AG10803 (cell line): ENCODE measurements at regions not wholly inside any gene's neighbourhood (a gene's known extent, or its start where the extent isn't known, plus 50 kb on each side); places are given as distances from the start of the nearest gene placed in this dataset.

Source experiments
- DNase-seq: peaks from one replicate; pipeline ENCODE4 v3.0.0; 2010; ENCODE audit warnings: low read depth
- H3K4me3 ChIP-seq: 2 replicates; pipeline ENCODE4 v1.5.1; 2011; ENCODE audit warnings: mild to moderate bottlenecking, low read length, control low read depth
- TF ChIP-seq, protein P1 (sequence below): conservative IDR thresholded peaks from 2 replicates; pipeline ENCODE4 v1.5.1; 2011; ENCODE audit warnings: mild to moderate bottlenecking, low read length, control low read depth, inconsistent platforms

GRCh38 chr18:71168557-71169145 lies 879.8 kb downstream of the SOCS6 start:
- TF ChIP-seq, protein P1, sequence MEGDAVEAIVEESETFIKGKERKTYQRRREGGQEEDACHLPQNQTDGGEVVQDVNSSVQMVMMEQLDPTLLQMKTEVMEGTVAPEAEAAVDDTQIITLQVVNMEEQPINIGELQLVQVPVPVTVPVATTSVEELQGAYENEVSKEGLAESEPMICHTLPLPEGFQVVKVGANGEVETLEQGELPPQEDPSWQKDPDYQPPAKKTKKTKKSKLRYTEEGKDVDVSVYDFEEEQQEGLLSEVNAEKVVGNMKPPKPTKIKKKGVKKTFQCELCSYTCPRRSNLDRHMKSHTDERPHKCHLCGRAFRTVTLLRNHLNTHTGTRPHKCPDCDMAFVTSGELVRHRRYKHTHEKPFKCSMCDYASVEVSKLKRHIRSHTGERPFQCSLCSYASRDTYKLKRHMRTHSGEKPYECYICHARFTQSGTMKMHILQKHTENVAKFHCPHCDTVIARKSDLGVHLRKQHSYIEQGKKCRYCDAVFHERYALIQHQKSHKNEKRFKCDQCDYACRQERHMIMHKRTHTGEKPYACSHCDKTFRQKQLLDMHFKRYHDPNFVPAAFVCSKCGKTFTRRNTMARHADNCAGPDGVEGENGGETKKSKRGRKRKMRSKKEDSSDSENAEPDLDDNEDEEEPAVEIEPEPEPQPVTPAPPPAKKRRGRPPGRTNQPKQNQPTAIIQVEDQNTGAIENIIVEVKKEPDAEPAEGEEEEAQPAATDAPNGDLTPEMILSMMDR, result no peak
- no peak overlapping the region for H3K4me3 ChIP-seq
- DNase-seq, result no peak

DNA sequence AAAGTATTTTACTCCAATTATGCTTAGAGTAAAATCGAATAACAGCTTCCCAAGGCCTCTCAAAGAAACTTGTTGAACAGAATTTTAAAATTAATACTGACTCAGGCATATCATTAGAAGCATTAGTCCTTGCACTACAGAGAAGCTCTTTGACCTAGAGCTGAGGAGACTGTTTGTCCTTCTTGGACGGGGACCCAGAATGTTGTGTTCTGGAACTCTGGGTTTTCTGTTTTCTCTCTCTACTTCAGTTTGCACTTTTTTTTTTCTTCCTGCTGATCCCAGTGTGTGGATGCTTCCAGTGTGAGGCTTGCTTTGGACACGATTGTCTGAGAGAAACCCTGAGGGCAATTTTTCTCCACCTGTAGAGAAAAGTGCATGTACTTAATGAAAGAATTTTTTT lies 847.6 kb downstream of the SOCS6 start:
- no peak for DNase-seq
- TF ChIP-seq, protein P1, result no peak
- no peak overlapping the region for H3K4me3 ChIP-seq

- DNase-seq, result no peak
- no peak overlapping the region for H3K4me3 ChIP-seq
- TF ChIP-seq, protein P1, result no peak
Observed at GRCh38 chr18:71134122-71134521, 845.3 kb downstream of the SOCS6 start.

DNA sequence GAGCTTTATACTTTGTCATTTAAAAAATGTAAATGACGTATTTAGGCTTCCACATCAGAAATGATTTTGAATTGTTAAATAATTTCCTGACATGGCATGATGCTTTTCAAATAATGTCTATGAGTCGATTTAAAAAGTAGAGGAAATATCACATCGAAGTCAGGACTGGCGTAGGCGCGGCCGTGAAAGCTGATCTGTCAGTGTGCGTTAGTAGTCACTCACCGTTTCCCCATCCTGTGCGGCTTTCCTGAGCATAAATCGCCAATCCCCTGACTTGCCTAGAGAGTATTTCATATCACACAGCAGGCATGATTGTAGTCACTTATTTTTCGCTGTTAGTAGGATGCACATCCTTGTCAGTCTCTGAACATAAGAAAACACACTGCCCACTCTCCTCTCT lies 843.1 kb downstream of the SOCS6 start:
- no peak overlapping the region for H3K4me3 ChIP-seq
- no peak for DNase-seq
- TF ChIP-seq, protein P1, result no peak

GRCh38 chr18:71130351-71130750 lies 841.5 kb downstream of the SOCS6 start:
- DNase-seq, result no peak
- H3K4me3 ChIP-seq, result no peak overlapping the region
- TF ChIP-seq, protein P1, result no peak

DNA sequence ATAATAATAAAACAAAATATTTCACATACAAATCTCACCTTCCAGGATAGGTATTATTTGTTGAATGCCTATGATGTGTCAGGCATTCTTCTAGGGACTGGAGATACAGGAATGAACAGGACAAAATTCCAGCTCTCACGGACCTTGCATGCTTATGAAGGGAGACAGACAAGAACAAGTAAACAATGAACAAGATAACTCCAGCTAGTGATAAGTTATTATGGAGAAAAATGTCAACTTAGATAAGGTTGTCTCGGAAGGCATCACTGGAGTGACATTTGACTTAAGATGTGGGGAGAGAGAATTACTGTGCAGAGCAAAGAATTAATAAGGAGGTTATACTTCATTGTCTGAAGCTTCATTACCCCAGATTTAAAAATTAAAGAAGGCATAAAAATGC lies 836.7 kb downstream of the SOCS6 start:
- DNase-seq, result no peak
- TF ChIP-seq, protein P1, result no peak
- no peak overlapping the region for H3K4me3 ChIP-seq

DNA sequence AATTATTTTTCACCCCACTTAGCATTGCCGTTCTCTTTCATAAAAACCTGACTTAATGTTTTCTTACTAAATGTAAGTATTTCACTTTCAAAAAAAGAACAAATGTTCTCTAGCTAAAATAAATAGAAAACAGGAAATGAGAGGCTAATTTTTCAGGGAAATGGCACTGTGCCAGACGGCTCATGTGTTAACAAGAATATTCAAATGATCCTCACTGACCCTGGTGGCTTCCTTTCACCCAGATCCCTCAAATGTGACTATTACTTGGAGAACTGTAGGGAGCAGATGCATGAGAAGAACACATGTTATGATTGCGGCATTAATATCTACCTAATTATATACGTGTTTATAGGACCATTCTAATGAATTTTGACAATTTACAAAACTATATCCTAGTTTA lies 827.7 kb downstream of the SOCS6 start:
- DNase-seq, result no peak
- H3K4me3 ChIP-seq, result no peak overlapping the region
- TF ChIP-seq, protein P1, result no peak
